Hematopoietic multipotent progenitor cell treated with erythropoietin and hydrocortisone succinate and interleukin-3 and kit ligand, for 4 days (in vitro differentiated cells): ENCODE measurements at regions not wholly inside any gene's neighbourhood (a gene's known extent, or its start where the extent isn't known, plus 50 kb on each side); places are given as distances from the start of the nearest gene placed in this dataset.

Experiments
- DNase-seq: peaks from one replicate; pipeline ENCODE4 v3.0.0-alpha.2; 2015

- no peak for DNase-seq
These were observed 120.0 kb downstream of the UQCRFS1 start for GRCh38 chr19:29092712-29093552.

- DNase-seq, result no peak
These were observed 122.0 kb downstream of the UQCRFS1 start for GRCh38 chr19:29090783-29091526.

- DNase-seq, result no peak
These were observed 123.6 kb downstream of the UQCRFS1 start for GRCh38 chr19:29089315-29089870.

- DNase-seq, result no peak
These were observed 124.2 kb downstream of the UQCRFS1 start for GRCh38 chr19:29088761-29089160.

GRCh38 chr19:29086646-29087045 lies 126.3 kb downstream of the UQCRFS1 start:
- no peak for DNase-seq

GRCh38 chr19:29086182-29086581 lies 126.8 kb downstream of the UQCRFS1 start:
- no peak for DNase-seq

- no peak for DNase-seq
These were observed 127.3 kb downstream of the UQCRFS1 start for GRCh38 chr19:29085630-29086029.

- DNase-seq, result no peak
These were observed 127.7 kb downstream of the UQCRFS1 start for GRCh38 chr19:29085206-29085605.

- DNase-seq, result peak; percentile 32
These were observed 128.7 kb downstream of the UQCRFS1 start for GRCh38 chr19:29084266-29084665.

- DNase-seq, result no peak
These were observed 129.1 kb downstream of the UQCRFS1 start for GRCh38 chr19:29083863-29084262.

- no peak for DNase-seq
These were observed 133.5 kb downstream of the UQCRFS1 start for GRCh38 chr19:29079356-29080032.

GRCh38 chr19:29076963-29077362 lies 136.0 kb downstream of the UQCRFS1 start:
- DNase-seq, result no peak

- no peak for DNase-seq
These were observed 136.8 kb downstream of the UQCRFS1 start for GRCh38 chr19:29076161-29076560.

- no peak for DNase-seq
These were observed 137.8 kb downstream of the UQCRFS1 start for GRCh38 chr19:29075149-29075548.

GRCh38 chr19:29074579-29074978 lies 138.4 kb downstream of the UQCRFS1 start:
- no peak for DNase-seq

GRCh38 chr19:29067831-29068230 lies 145.1 kb downstream of the UQCRFS1 start:
- no peak for DNase-seq

- DNase-seq, result no peak
These were observed 150.2 kb downstream of the UQCRFS1 start for GRCh38 chr19:29062475-29063435.

- DNase-seq, result no peak
These were observed 152.1 kb downstream of the UQCRFS1 start for GRCh38 chr19:29060813-29061364.

- no peak for DNase-seq
These were observed 156.4 kb downstream of the UQCRFS1 start for GRCh38 chr19:29056535-29056934.

GRCh38 chr19:29054886-29055675 lies 157.9 kb downstream of the UQCRFS1 start:
- DNase-seq, result no peak

- DNase-seq, result no peak
These were observed 164.1 kb downstream of the UQCRFS1 start for GRCh38 chr19:29048873-29049272.
